Stimulated activated naive CD8-positive, alpha-beta T cell treated with anti-CD3 and anti-CD28 coated beads, Interleukin-15, Interleukin-2, amounts not matched to agents 100 ng/mL and 50 ng/mL, for 24 hours (primary cell): ENCODE measurements at regions not wholly inside any gene's neighbourhood (a gene's known extent, or its start where the extent isn't known, plus 50 kb on each side); places are given as distances from the start of the nearest gene placed in this dataset.

Experiments
- H3K27ac Mint-ChIP-seq: one replicate; pipeline ENCODE4 v1.8.0; 2021; ENCODE audit warnings: mild to moderate bottlenecking, mixed read lengths
- H3K27me3 Mint-ChIP-seq: one replicate; pipeline ENCODE4 v1.8.0; 2021; ENCODE audit warnings: mixed read lengths
- H3K36me3 Mint-ChIP-seq: one replicate; pipeline ENCODE4 v1.8.0; 2021; ENCODE audit warnings: low read depth, mixed read lengths
- H3K4me1 Mint-ChIP-seq: one replicate; pipeline ENCODE4 v1.8.0; 2021; ENCODE audit warnings: low read depth, mixed read lengths
- H3K4me3 Mint-ChIP-seq: one replicate; pipeline ENCODE4 v1.8.0; 2021; ENCODE audit warnings: mild to moderate bottlenecking, mixed read lengths
- H3K9me3 Mint-ChIP-seq: one replicate; pipeline ENCODE4 v1.8.0; 2021; ENCODE audit warnings: mixed read lengths

GRCh38 chr3:72093992-72094334 lies 309.0 kb upstream of the PROK2 start:
- Mint-ChIP-seq H3K27me3 (peaks cover 17% of the 10 kb centered on the region), H3K4me1 (peaks cover 3% of the 10 kb centered on the region)

GRCh38 chr3:72093270-72093991 lies 308.5 kb upstream of the PROK2 start:
- Mint-ChIP-seq H3K36me3 (no peaks in the 10 kb centered on the region), H3K27me3 (peaks cover 13% of the 10 kb centered on the region), H3K27ac (no peak overlapping the region), H3K9me3 (no peaks in the 10 kb centered on the region), H3K4me3 (no peak overlapping the region), H3K4me1 (peaks cover 3% of the 10 kb centered on the region)

More at GRCh38 chr3:72093992-72094334, 309.0 kb upstream of the PROK2 start:
- Mint-ChIP-seq H3K9me3 (no peaks in the 10 kb centered on the region), H3K4me3 (no peak overlapping the region), H3K27ac (no peak overlapping the region), H3K36me3 (no peaks in the 10 kb centered on the region)

GRCh38 chr3:72092778-72093177 lies 307.8 kb upstream of the PROK2 start:
- no peak overlapping the region for H3K4me3 Mint-ChIP-seq
- peaks cover 13% of the 10 kb centered on the region for H3K27me3 Mint-ChIP-seq
- H3K27ac Mint-ChIP-seq: no peak overlapping the region
- H3K36me3 Mint-ChIP-seq: no peaks in the 10 kb centered on the region
- H3K4me1 Mint-ChIP-seq: peaks cover 3% of the 10 kb centered on the region
- H3K9me3 Mint-ChIP-seq: no peaks in the 10 kb centered on the region

GRCh38 chr3:72088486-72089025 lies 303.6 kb upstream of the PROK2 start:
- H3K27me3 Mint-ChIP-seq: peaks cover 15% of the 10 kb centered on the region
- H3K36me3 Mint-ChIP-seq: no peaks in the 10 kb centered on the region
- H3K9me3 Mint-ChIP-seq: no peaks in the 10 kb centered on the region
- no peak overlapping the region for H3K4me3 Mint-ChIP-seq
- no peak overlapping the region for H3K27ac Mint-ChIP-seq
- H3K4me1 Mint-ChIP-seq: peaks cover 3% of the 10 kb centered on the region

GRCh38 chr3:72087420-72087819 lies 302.5 kb upstream of the PROK2 start:
- no peak overlapping the region for H3K4me3 Mint-ChIP-seq
- no peaks in the 10 kb centered on the region for H3K36me3 Mint-ChIP-seq
- H3K27me3 Mint-ChIP-seq: peaks cover 17% of the 10 kb centered on the region
- H3K9me3 Mint-ChIP-seq: no peaks in the 10 kb centered on the region
- peaks cover 13% of the 10 kb centered on the region for H3K4me1 Mint-ChIP-seq
- H3K27ac Mint-ChIP-seq: no peak overlapping the region

GRCh38 chr3:72086743-72087087 lies 301.8 kb upstream of the PROK2 start:
- peaks cover 18% of the 10 kb centered on the region for H3K4me1 Mint-ChIP-seq
- no peaks in the 10 kb centered on the region for H3K9me3 Mint-ChIP-seq
- peaks cover 19% of the 10 kb centered on the region for H3K27me3 Mint-ChIP-seq
- H3K4me3 Mint-ChIP-seq: no peak overlapping the region
- no peaks in the 10 kb centered on the region for H3K36me3 Mint-ChIP-seq
- H3K27ac Mint-ChIP-seq: no peak overlapping the region

- Mint-ChIP-seq H3K4me3 (no peak overlapping the region), H3K36me3 (no peaks in the 10 kb centered on the region), H3K27me3 (peaks cover 19% of the 10 kb centered on the region), H3K4me1 (peaks cover 21% of the 10 kb centered on the region), H3K27ac (no peak overlapping the region), H3K9me3 (no peaks in the 10 kb centered on the region)
Measured at GRCh38 chr3:72086042-72086742, 301.2 kb upstream of the PROK2 start.

GRCh38 chr3:72085036-72085435 lies 300.1 kb upstream of the PROK2 start:
- Mint-ChIP-seq H3K4me3 (no peak overlapping the region), H3K4me1 (peaks cover 29% of the 10 kb centered on the region), H3K9me3 (no peaks in the 10 kb centered on the region), H3K27ac (no peak overlapping the region), H3K36me3 (no peaks in the 10 kb centered on the region), H3K27me3 (peaks cover 12% of the 10 kb centered on the region)

GRCh38 chr3:72082776-72083462 lies 298.0 kb upstream of the PROK2 start:
- H3K27me3 Mint-ChIP-seq: peaks cover 12% of the 10 kb centered on the region
- H3K4me1 Mint-ChIP-seq: peaks cover 49% of the 10 kb centered on the region
- no peak overlapping the region for H3K4me3 Mint-ChIP-seq
- no peaks in the 10 kb centered on the region for H3K36me3 Mint-ChIP-seq
- no peak overlapping the region for H3K27ac Mint-ChIP-seq
- no peaks in the 10 kb centered on the region for H3K9me3 Mint-ChIP-seq

GRCh38 chr3:72082186-72082715 lies 297.3 kb upstream of the PROK2 start:
- Mint-ChIP-seq H3K27ac (no peak overlapping the region), H3K36me3 (no peaks in the 10 kb centered on the region), H3K4me3 (no peak overlapping the region), H3K4me1 (peaks cover 56% of the 10 kb centered on the region), H3K27me3 (peaks cover 12% of the 10 kb centered on the region), H3K9me3 (no peaks in the 10 kb centered on the region)

- H3K4me3 Mint-ChIP-seq: no peak overlapping the region
- H3K36me3 Mint-ChIP-seq: no peaks in the 10 kb centered on the region
- peaks cover 57% of the 10 kb centered on the region for H3K4me1 Mint-ChIP-seq
- H3K27ac Mint-ChIP-seq: no peak overlapping the region
- no peaks in the 10 kb centered on the region for H3K9me3 Mint-ChIP-seq
- peaks cover 12% of the 10 kb centered on the region for H3K27me3 Mint-ChIP-seq
Measured at GRCh38 chr3:72081471-72082185, 296.7 kb upstream of the PROK2 start.

GRCh38 chr3:72080800-72081199 lies 295.9 kb upstream of the PROK2 start:
- peaks cover 57% of the 10 kb centered on the region for H3K4me1 Mint-ChIP-seq
- peaks cover 7% of the 10 kb centered on the region for H3K27me3 Mint-ChIP-seq
- H3K27ac Mint-ChIP-seq: no peak overlapping the region

GRCh38 chr3:72080095-72080494 lies 295.1 kb upstream of the PROK2 start:
- no peaks in the 10 kb centered on the region for H3K36me3 Mint-ChIP-seq
- peaks cover 11% of the 10 kb centered on the region for H3K27me3 Mint-ChIP-seq
- no peak overlapping the region for H3K4me3 Mint-ChIP-seq
- H3K4me1 Mint-ChIP-seq: peaks cover 57% of the 10 kb centered on the region
- peak overlapping the region; percentile 7 for H3K27ac Mint-ChIP-seq
- H3K9me3 Mint-ChIP-seq: peaks cover 8% of the 10 kb centered on the region

More at GRCh38 chr3:72080800-72081199, 295.9 kb upstream of the PROK2 start:
- Mint-ChIP-seq H3K9me3 (peaks cover under 1% of the 10 kb centered on the region), H3K36me3 (no peaks in the 10 kb centered on the region), H3K4me3 (no peak overlapping the region)

GRCh38 chr3:72079369-72079872 lies 294.5 kb upstream of the PROK2 start:
- H3K27me3 Mint-ChIP-seq: peaks cover 11% of the 10 kb centered on the region
- no peaks in the 10 kb centered on the region for H3K36me3 Mint-ChIP-seq
- peaks cover 57% of the 10 kb centered on the region for H3K4me1 Mint-ChIP-seq
- no peak overlapping the region for H3K27ac Mint-ChIP-seq
- no peak overlapping the region for H3K4me3 Mint-ChIP-seq
- H3K9me3 Mint-ChIP-seq: peaks cover 10% of the 10 kb centered on the region
